Stomach (tissue), 8 donors: ENCODE measurements at regions not wholly inside any gene's neighbourhood (a gene's known extent, or its start where the extent isn't known, plus 50 kb on each side); places are given as distances from the start of the nearest gene placed in this dataset.
A peak's percentile ranks its signal among the peaks of the same experiment; 100 is the strongest.
"Not testable (repeated sequence)": the region's sequence is repeated elsewhere in the genome, so short reads cannot be mapped to it uniquely, and the experiment has no call there.

Experiments
- DNase-seq, 2 donors: peaks; one replicate each; pipeline versions ENCODE4 v3.0.0 to v3.0.0-alpha.2; 2013 to 2019
- H3K27ac ChIP-seq, 5 donors: fragments of 200-600 bp in 4 of 5; sonication (generic) in 4 of 5; one replicate each; pipeline ENCODE4 v1.5.1; 2013 to 2019; ENCODE audit warnings: mild to moderate bottlenecking in 1 of 5, moderate library complexity in 1 of 5
- H3K27me3 ChIP-seq, 3 donors: fragments of 200-600 bp; sonication (generic); one replicate each; pipeline ENCODE4 v1.5.1; 2017 to 2019; ENCODE audit warnings: mixed run types in 1 of 3
- H3K36me3 ChIP-seq, 4 donors: fragments of 200-600 bp; sonication (generic); 1 replicate in 3 of 4; 2 replicates in 1 of 4; pipeline ENCODE4 v1.5.1; 2016 to 2019
- H3K4me1 ChIP-seq, 4 donors: fragments of 200-600 bp; sonication (generic); one replicate each; pipeline ENCODE4 v1.5.1; 2016 to 2019
- H3K4me3 ChIP-seq, 4 donors: fragments of 200-600 bp; sonication (generic) in 3 of 4; one replicate each; pipeline ENCODE4 v1.5.1; 2016 to 2019; ENCODE audit warnings: mild to moderate bottlenecking in 1 of 4
- H3K9me3 ChIP-seq, 4 donors: fragments of 200-600 bp; sonication (generic); one replicate each; pipeline ENCODE4 v1.5.1; 2016 to 2019
- EP300 ChIP-seq: sonication (generic); formaldehyde crosslinking; IDR thresholded peaks from one replicate; pipeline ENCODE4 v1.6.1; 2017; ENCODE audit warnings: antibody characterized with exemption
- POLR2A ChIP-seq, 4 donors: fragments of 450-650 bp; IDR thresholded peaks; one replicate each; pipeline ENCODE4 v1.6.1; 2016; ENCODE audit warnings: antibody characterized with exemption in 4 of 4, control low read depth in 2 of 4, mild to moderate bottlenecking in 1 of 4, moderate library complexity in 1 of 4
- POLR2AphosphoS5 ChIP-seq, 3 donors: sonication (generic); formaldehyde crosslinking; IDR thresholded peaks; one replicate each; pipeline ENCODE4 v1.6.1; 2016; ENCODE audit warnings: antibody characterized with exemption in 3 of 3
- WGBS, 5 donors: extraction: QIAGEN DNeasy Blood & Tissue Kit in 3 of 5; methylation state at CpG; one replicate each; pipeline versions ENCODE4 v1.1.5 to v1.1.7; 2013 to 2018; 5-methylcytosine and 5-hydroxymethylcytosine counted together
- intact Hi-C: fragments of 100-400 bp; cut with DNase I; formaldehyde crosslinking; loops from one replicate; pipeline ENCODE4 v1.15.1; 2023; ENCODE audit warnings: low total_unique reads
- TF ChIP-seq, protein P1 (sequence below), 7 experiments: fragments of 450-650 bp in 4 of 7; fragments of 200-600 bp in 3 of 7; sonication (generic) in 3 of 7; IDR thresholded peaks; one replicate each; pipeline ENCODE4 v1.5.1; 2016 to 2019; ENCODE audit warnings: antibody characterized with exemption in 7 of 7, control low read depth in 2 of 7, mild to moderate bottlenecking in 1 of 7
- donor health status: healthy with polysubstance abuse.
- donor health status: Bipolar disorder and iron deficiency.
- donor health status: healthy.

DNA sequence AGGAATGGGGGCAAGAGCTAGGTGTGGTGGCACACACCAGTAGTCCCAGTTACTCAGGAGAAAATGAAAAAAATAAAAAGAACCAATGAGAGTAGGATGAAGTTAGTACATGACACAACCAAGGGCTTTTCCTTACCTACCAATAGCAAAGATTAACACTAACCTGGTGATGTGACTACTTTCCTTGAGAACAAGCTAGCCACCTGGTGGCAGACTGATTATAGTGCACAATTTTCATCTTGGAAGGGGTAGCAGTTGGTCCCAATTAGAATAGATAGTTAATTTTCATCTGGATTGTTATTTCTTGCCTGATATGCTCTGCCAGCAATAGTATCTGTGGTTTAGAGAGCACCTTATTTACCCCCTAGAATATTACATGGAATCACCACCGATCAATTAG lies 1216.8 kb upstream of the PABPC4L start:
- H3K27me3 ChIP-seq: no peaks in the 10 kb centered on the region
- WGBS, 5 donors: 77 to 92% (median 88%) methylated on average over 1 of the region's 1 CpG
- H3K27ac ChIP-seq: no peak overlapping the region
- peaks cover 0 to 8% (median 2%) of the 10 kb centered on the region in 4 donors for H3K9me3 ChIP-seq
- no peak overlapping the region for H3K4me3 ChIP-seq
- no peaks in the 10 kb centered on the region for H3K4me1 ChIP-seq
- no peaks in the 10 kb centered on the region for H3K36me3 ChIP-seq
- TF ChIP-seq POLR2AphosphoS5 (IDR thresholded peaks at IDR 0.05): no peak
- TF ChIP-seq, protein P1, sequence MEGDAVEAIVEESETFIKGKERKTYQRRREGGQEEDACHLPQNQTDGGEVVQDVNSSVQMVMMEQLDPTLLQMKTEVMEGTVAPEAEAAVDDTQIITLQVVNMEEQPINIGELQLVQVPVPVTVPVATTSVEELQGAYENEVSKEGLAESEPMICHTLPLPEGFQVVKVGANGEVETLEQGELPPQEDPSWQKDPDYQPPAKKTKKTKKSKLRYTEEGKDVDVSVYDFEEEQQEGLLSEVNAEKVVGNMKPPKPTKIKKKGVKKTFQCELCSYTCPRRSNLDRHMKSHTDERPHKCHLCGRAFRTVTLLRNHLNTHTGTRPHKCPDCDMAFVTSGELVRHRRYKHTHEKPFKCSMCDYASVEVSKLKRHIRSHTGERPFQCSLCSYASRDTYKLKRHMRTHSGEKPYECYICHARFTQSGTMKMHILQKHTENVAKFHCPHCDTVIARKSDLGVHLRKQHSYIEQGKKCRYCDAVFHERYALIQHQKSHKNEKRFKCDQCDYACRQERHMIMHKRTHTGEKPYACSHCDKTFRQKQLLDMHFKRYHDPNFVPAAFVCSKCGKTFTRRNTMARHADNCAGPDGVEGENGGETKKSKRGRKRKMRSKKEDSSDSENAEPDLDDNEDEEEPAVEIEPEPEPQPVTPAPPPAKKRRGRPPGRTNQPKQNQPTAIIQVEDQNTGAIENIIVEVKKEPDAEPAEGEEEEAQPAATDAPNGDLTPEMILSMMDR (IDR thresholded peaks at IDR 0.05): peak in 1 of 7 experiments; percentile 8
- intact Hi-C loops: no loop called here
- no peak for DNase-seq

DNA sequence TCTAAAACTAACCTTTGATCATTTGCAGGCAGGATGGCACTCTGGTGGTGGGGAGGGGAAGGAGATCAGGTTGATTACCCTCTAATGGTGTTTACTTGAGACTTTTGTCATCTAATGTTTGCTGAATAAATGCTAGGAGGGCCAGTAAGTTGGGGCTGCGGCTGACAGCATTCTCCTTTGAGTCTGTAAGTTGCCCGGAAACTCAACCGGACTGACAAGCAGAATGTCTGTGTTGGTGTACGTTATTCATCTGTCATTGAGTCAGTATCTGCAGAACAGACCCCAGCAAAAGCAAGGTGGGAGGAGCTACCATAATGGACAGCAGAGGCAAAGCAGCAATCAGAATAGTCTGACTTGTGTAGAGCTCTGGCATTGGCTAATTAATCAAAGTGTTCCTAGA lies 1210.6 kb upstream of the PABPC4L start:
- 46 to 63% (median 52%) methylated on average over 4 of the region's 4 CpGs for WGBS, 5 donors
- Histone ChIP-seq H3K4me1 (no peaks in the 10 kb centered on the region), H3K27me3 (no peaks in the 10 kb centered on the region), H3K36me3 (no peaks in the 10 kb centered on the region), H3K4me3 (no peak overlapping the region), H3K9me3 (peaks cover 0 to 15% (median 10%) of the 10 kb centered on the region in 4 donors), H3K27ac (no peak overlapping the region)
- no peak for DNase-seq
- TF ChIP-seq EP300 (no peak), POLR2AphosphoS5 (IDR thresholded peaks at IDR 0.05) (no peak), POLR2A (IDR thresholded peaks at IDR 0.05) (no peak)
- TF ChIP-seq, protein P1 (IDR thresholded peaks at IDR 0.05): no peak
- intact Hi-C loops: no loop called here

DNA sequence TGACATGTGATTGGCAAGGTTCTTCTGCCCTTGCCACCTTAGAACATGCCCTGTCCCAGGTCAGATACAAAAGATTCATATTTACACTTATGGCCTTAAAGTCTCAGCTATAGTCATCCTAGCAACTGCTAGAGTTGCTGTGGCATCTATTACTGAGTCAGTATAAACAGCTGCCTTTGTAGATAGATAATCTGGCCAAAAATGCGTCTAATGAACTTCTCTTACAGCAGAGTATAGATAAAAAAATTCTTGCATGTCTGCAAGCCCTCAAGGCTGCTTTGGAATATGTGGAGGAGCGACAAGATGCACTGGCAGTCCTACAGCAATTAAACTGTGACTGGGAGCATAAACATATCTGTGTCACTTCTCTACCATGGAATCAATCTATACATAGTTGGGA lies 1209.7 kb upstream of the PABPC4L start:
- DNase-seq: no peak
- peaks cover 0 to 22% (median 15%) of the 10 kb centered on the region in 4 donors for H3K9me3 ChIP-seq
- 53 to 75% (median 65%) methylated on average over 2 of the region's 2 CpGs for WGBS, 5 donors
- intact Hi-C loops: no loop called here
- no peak overlapping the region for H3K27ac ChIP-seq
- TF ChIP-seq EP300 (no peak), POLR2A (IDR thresholded peaks at IDR 0.05) (no peak), POLR2AphosphoS5 (IDR thresholded peaks at IDR 0.05) (no peak)
- TF ChIP-seq, protein P1 (IDR thresholded peaks at IDR 0.05): no peak
- H3K36me3 ChIP-seq: no peaks in the 10 kb centered on the region
- no peak overlapping the region for H3K4me3 ChIP-seq
- no peaks in the 10 kb centered on the region for H3K27me3 ChIP-seq
- H3K4me1 ChIP-seq: no peaks in the 10 kb centered on the region

DNA sequence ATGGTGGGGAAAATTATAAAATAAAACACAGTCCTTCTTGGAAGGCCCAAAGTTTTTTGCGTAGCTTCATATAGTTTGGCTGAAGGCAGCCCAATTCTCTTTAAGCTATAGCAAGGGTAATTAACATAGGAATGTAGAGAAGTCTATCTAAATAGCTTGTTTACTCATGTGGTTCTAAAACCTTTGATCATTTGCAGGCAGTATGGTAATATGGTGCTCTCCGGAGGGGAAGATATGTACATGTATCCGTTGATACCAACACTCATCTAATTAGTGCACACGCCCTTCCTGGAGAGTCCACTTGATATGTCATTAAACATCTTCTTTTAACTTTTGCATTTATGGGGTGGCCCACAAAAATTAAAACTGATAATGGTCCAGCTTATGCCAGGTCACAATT lies 1207.7 kb upstream of the PABPC4L start:
- H3K4me3 ChIP-seq, H3K27ac ChIP-seq, DNase-seq, intact Hi-C loops, H3K36me3 ChIP-seq, H3K27me3 ChIP-seq, H3K4me1 ChIP-seq: not testable (repeated sequence)
- 77 to 91% (median 89%) methylated on average over 4 of the region's 4 CpGs for WGBS, 5 donors
- H3K9me3 ChIP-seq: peaks cover 0 to 34% (median 24%) of the 10 kb centered on the region in 4 donors

DNA sequence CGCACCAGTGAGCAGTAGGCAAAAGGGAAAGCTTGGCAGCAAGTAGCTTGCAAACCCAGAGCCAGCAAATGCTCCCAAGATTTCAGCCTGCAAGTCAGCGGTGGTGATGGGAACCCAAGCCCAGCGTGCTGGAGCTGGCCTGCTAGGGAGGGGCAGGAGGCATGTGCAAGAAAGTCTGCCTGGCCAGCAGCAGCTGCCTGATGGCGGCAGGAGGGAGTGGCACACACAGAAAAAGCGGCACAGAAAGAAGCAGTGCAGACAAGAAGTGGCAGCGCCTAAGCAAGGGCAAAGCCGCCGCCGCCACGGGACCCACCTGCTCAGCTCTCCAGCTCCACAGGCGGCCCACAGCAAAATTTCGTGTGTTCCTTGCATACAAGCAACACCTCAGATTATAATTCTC lies 1206.5 kb upstream of the PABPC4L start:
- peaks cover 0 to 36% (median 25%) of the 10 kb centered on the region in 4 donors for H3K9me3 ChIP-seq
- H3K4me3 ChIP-seq: no peak overlapping the region
- no peak overlapping the region for H3K27ac ChIP-seq
- no peaks in the 10 kb centered on the region for H3K4me1 ChIP-seq
- intact Hi-C loops: no loop called here
- 89 to 93% (median 92%) methylated on average over 12 of the region's 12 CpGs for WGBS, 5 donors
- TF ChIP-seq POLR2AphosphoS5 (IDR thresholded peaks at IDR 0.05) (no peak), POLR2A (IDR thresholded peaks at IDR 0.05) (no peak), EP300 (no peak)
- TF ChIP-seq, protein P1 (IDR thresholded peaks at IDR 0.05): no peak
- H3K36me3 ChIP-seq: no peaks in the 10 kb centered on the region
- no peaks in the 10 kb centered on the region for H3K27me3 ChIP-seq
- no peak for DNase-seq

DNA sequence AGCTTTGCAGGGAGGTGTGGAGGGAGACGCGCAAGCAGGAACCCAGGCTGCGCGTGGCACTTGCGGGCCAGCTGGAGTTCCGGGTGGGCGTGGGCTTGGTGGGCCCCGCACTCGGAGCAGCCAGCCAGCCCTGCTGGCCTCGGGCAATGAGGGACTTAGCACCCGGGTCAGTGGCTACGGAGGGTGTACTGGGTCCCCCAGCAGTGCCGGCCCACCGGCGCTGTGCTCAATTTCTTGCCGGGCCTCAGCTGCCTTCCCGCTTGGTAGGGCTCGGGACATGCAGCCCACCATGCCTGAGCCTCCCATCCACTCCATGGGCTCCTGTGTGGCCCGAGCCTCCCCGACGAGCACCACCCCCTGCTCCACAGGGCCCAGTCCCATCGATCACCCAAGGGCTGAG lies 1205.0 kb upstream of the PABPC4L start:
- H3K27me3 ChIP-seq, intact Hi-C loops, H3K36me3 ChIP-seq, DNase-seq, H3K4me3 ChIP-seq, H3K4me1 ChIP-seq, H3K27ac ChIP-seq: not testable (repeated sequence)
- H3K9me3 ChIP-seq: peaks cover 0 to 36% (median 25%) of the 10 kb centered on the region in 4 donors
- WGBS, 5 donors: 92 to 100% (median 96%) methylated on average over 2 to 22 of the region's 22 CpGs
